Calu3 (cell line): ENCODE measurements at regions not wholly inside any gene's neighbourhood (a gene's known extent, or its start where the extent isn't known, plus 50 kb on each side); places are given as distances from the start of the nearest gene placed in this dataset.

Source experiments
- BruUV-seq: library from RNA; stranded (reverse); fragments of 400-500 nt; replicated peaks from 2 replicates; lab custom pipeline; 2021; lab: Mats Ljungman, UMichigan
- CTCF ChIA-PET: fragments of 300-600 bp; sonication (Branson Sonifier 250); formaldehyde crosslinking; loops from one replicate; lab custom pipeline; 2022; ENCODE audit warnings: antibody characterized with exemption; lab: Charles Lee
- DNase-seq: peaks from one replicate; pipeline ENCODE4 v3.0.0; 2022
- H3K27ac Mint-ChIP-seq: one replicate; pipeline ENCODE4 v1.8.0; 2022; ENCODE audit warnings: mixed read lengths; ENCODE audit not compliant: unreplicated experiment
- H3K27me3 Mint-ChIP-seq: one replicate; pipeline ENCODE4 v1.8.0; 2022; ENCODE audit warnings: mixed read lengths; ENCODE audit not compliant: unreplicated experiment
- H3K36me3 Mint-ChIP-seq: one replicate; pipeline ENCODE4 v1.8.0; 2022; ENCODE audit warnings: mild to moderate bottlenecking, moderate library complexity, mixed read lengths; ENCODE audit not compliant: insufficient read depth, unreplicated experiment
- H3K4me1 Mint-ChIP-seq: one replicate; pipeline ENCODE4 v1.8.0; 2022; ENCODE audit warnings: mild to moderate bottlenecking, low read depth, mixed read lengths; ENCODE audit not compliant: unreplicated experiment
- H3K4me3 Mint-ChIP-seq: one replicate; pipeline ENCODE4 v1.8.0; 2022; ENCODE audit warnings: mild to moderate bottlenecking, low read depth, moderate library complexity, mixed read lengths; ENCODE audit not compliant: unreplicated experiment
- H3K9me3 Mint-ChIP-seq: one replicate; pipeline ENCODE4 v1.8.0; 2022; ENCODE audit warnings: low read depth, mixed read lengths; ENCODE audit not compliant: unreplicated experiment
- CTCF ChIP-seq: fragments of 200-600 bp; IDR thresholded peaks from one replicate; pipeline ENCODE4 v1.8.0; 2022; ENCODE audit warnings: antibody characterized with exemption; ENCODE audit not compliant: unreplicated experiment
- intact Hi-C: fragments of 100-400 bp; cut with micrococcal nuclease; formaldehyde crosslinking; loops from one replicate; pipeline ENCODE4 v1.10.0; 2022; ENCODE audit not compliant: unreplicated experiment

- no peak for DNase-seq
- no peak overlapping the region for H3K27ac Mint-ChIP-seq
- intact Hi-C loops = no loop called here
- no peaks in the 10 kb centered on the region for H3K27me3 Mint-ChIP-seq
- H3K9me3 Mint-ChIP-seq = no peaks in the 10 kb centered on the region
- no peak overlapping the region for H3K4me3 Mint-ChIP-seq
- no peak for TF ChIP-seq CTCF
- BruUV-seq = no TSS peak
- H3K36me3 Mint-ChIP-seq = no peaks in the 10 kb centered on the region
- CTCF ChIA-PET = no interaction called here
- no peaks in the 10 kb centered on the region for H3K4me1 Mint-ChIP-seq
Observed at GRCh38 chr4:134382478-134383227, 181.1 kb upstream of the PABPC4L start.

GRCh38 chr4:134375775-134376174 lies 174.2 kb upstream of the PABPC4L start:
- Mint-ChIP-seq H3K27ac (no peak overlapping the region), H3K4me1 (no peaks in the 10 kb centered on the region), H3K27me3 (no peaks in the 10 kb centered on the region), H3K4me3 (no peak overlapping the region), H3K36me3 (no peaks in the 10 kb centered on the region), H3K9me3 (no peaks in the 10 kb centered on the region)
- BruUV-seq = no TSS peak
- CTCF ChIA-PET = no interaction called here
- intact Hi-C loops = no loop called here
- no peak for TF ChIP-seq CTCF
- DNase-seq = no peak

GRCh38 chr4:134365852-134366251 lies 164.3 kb upstream of the PABPC4L start:
- intact Hi-C loops = no loop called here
- no peaks in the 10 kb centered on the region for H3K36me3 Mint-ChIP-seq
- no peak for DNase-seq

GRCh38 chr4:134364928-134365327 lies 163.3 kb upstream of the PABPC4L start:
- no peak overlapping the region for H3K4me3 Mint-ChIP-seq

More at GRCh38 chr4:134365852-134366251, 164.3 kb upstream of the PABPC4L start:
- Mint-ChIP-seq H3K27me3 (no peaks in the 10 kb centered on the region), H3K27ac (no peak overlapping the region), H3K9me3 (peaks cover 13% of the 10 kb centered on the region), H3K4me1 (no peaks in the 10 kb centered on the region), H3K4me3 (no peak overlapping the region)
- CTCF ChIA-PET = no interaction called here
- TF ChIP-seq CTCF = no peak
- BruUV-seq = no TSS peak

More at GRCh38 chr4:134364928-134365327, 163.3 kb upstream of the PABPC4L start:
- H3K4me1 Mint-ChIP-seq = no peaks in the 10 kb centered on the region
- H3K9me3 Mint-ChIP-seq = peaks cover 13% of the 10 kb centered on the region
- no peaks in the 10 kb centered on the region for H3K27me3 Mint-ChIP-seq
- BruUV-seq = no TSS peak
- no peak for DNase-seq
- TF ChIP-seq CTCF = no peak
- CTCF ChIA-PET = no interaction called here
- H3K36me3 Mint-ChIP-seq = no peaks in the 10 kb centered on the region
- intact Hi-C loops = no loop called here
- H3K27ac Mint-ChIP-seq = no peak overlapping the region
